HG02840 (cell line): ENCODE measurements at regions not wholly inside any gene's neighbourhood (a gene's known extent, or its start where the extent isn't known, plus 50 kb on each side); places are given as distances from the start of the nearest gene placed in this dataset.

Source experiments
- ATAC-seq: cut with Tn5 transposase; IDR thresholded peaks from one replicate; pipeline ENCODE4 v1.9.1; 2021; ENCODE audit warnings: mild to moderate bottlenecking, moderate library complexity, moderate number of reproducible peaks; ENCODE audit not compliant: unreplicated experiment, low FRiP score

- ATAC-seq = no peak
Observed at GRCh38 chr13:73696271-73696670, 437.9 kb downstream of the KLF12 start.

DNA sequence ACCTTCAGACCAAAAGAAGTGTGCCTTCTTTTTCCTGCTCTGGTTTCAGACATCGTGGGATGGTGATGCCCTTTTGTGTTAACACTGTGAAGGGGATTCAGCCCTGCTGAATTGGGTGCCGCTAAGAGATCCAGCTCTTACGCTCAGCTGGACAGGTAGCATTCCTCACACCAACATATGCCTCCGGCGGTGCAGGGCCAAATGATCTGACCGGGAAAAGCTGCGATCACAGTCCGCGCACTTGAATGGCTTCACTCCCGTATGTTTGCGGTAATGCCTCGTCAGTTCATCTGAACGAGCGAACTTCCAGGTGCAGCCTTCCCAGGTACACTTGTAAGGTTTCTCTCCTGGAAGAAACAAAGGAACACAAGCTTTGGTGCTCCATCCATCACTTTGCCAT, 438.9 kb downstream of the KLF12 start:
- no peak for ATAC-seq

- ATAC-seq = no peak
Observed at GRCh38 chr13:73693215-73693614, 441.0 kb downstream of the KLF12 start.

GRCh38 chr13:73691891-73692290, 442.3 kb downstream of the KLF12 start:
- no peak for ATAC-seq

DNA sequence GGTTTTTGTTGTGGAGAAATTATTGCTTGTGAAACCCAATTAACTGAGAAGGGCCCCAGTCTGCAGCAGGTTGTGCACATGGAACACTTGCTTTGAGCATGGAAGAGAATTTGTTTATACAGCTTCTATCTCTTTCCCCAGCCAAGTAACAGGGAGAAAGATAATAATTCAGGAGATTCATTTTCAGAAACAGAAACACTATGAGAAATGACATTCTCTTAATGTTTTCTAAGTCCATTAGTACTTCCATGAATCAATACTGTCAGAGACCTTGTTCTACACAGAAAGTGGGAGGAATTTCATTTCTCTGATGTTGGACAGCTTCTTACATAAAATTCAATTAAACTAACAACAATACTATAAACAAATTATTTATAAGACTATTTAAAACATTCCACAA, 446.3 kb downstream of the KLF12 start:
- ATAC-seq = no peak

DNA sequence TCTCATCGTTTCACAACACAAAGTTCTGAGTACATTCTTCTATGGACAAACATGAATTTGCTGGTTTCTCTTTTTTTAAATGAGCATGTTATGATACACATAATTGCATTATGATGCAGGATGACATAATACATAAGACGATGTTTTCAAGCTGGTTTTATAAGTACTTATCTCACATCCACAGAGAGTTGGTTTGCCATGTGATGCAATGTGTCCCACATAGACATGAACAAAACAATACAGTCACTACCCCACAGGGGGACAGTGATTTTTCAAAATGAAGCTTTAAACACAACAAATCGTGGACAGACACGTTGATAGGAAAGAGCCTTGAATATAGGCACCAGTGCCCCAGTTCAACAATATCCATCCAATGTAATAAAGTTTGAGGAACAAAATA, 447.1 kb downstream of the KLF12 start:
- no peak for ATAC-seq

GRCh38 chr13:73684750-73685149, 449.5 kb downstream of the KLF12 start:
- no peak for ATAC-seq

- ATAC-seq = no peak
Observed at GRCh38 chr13:73684286-73684685, 449.9 kb downstream of the KLF12 start.

GRCh38 chr13:73683746-73684145, 450.5 kb downstream of the KLF12 start:
- ATAC-seq = no peak

DNA sequence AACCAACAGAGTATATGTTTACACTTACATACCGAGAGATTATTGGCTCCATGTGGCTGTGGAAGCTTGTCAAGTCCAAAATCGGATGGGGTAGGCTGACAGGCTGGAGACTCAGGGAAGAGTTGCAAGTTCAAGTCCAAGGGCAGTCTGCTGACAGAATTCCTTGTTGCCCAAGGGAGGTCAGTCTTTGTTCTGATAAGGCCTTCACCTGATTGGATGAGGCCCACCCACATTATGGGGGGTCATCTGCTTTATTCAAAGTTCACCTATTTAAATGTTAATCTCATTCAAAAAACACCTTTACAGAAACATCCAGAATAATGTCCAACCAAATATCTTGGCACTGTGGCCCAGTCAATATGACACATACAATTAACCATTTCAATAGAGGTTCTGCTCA, 452.4 kb downstream of the KLF12 start:
- ATAC-seq = no peak

DNA sequence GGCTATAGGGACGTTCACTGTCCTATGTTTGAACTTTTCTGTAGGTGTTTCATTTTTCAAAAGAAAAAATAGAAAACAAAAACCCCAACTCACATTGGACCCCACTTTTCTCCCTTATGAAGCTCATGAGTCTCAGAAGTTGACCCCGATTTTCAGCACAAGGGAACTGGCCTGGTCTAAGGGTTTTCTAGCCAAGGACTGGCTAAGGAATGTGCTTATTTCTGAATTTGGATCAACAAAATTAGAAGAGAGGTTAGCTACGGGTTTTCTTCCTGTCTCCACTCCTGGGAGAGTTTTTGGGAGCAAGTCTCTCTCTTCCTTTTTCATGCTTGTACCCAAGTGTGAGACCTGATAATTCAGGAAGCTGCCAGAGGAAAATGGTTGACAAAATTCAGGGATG, 453.2 kb downstream of the KLF12 start:
- ATAC-seq = no peak

DNA sequence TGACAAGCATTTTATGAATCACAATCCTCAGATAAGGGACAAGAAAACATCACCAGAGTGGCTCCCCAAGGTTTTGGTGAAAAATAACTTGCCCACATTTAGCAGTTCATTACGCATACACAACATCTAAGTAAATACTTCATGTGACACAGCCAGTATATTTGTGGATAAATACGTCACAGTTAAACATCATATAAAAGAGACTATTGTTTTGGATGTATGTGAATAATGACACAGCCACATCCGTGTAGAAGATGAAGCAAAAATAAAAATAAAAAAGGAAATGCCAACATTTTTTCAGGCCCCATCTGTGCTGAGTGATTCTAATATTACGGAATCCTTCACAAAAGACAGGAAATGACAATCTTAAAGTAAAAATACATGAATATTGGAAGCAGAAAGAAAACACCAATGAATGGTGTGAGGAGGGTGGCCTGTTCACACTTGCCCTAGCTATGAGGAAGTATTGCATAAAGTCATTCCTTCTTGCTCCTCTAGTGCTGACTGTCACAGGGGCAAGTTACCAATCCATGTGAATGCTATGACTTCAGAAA, 457.1 kb downstream of the KLF12 start:
- no peak for ATAC-seq

- no peak for ATAC-seq
Observed at GRCh38 chr13:73676550-73677047, 457.6 kb downstream of the KLF12 start.

DNA sequence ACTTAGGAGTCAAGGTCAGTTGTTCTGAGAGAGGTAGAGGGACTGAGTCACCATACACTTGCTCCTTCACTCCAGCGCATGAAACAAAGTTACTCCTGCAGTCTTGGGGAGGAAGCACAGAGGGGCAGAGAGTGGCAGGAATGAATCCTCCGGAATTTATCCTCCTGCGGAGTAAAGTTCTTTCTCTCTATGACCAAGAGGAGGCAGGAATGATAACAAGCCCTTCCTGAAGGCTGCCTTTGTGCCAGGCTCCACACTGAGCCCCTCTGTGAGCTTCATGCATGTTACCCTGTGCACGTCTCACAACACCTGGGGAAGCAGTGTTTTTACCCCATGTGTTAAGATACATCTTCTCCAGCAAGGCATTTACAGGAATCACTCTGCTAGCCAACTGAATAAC, 458.4 kb downstream of the KLF12 start:
- ATAC-seq = no peak

DNA sequence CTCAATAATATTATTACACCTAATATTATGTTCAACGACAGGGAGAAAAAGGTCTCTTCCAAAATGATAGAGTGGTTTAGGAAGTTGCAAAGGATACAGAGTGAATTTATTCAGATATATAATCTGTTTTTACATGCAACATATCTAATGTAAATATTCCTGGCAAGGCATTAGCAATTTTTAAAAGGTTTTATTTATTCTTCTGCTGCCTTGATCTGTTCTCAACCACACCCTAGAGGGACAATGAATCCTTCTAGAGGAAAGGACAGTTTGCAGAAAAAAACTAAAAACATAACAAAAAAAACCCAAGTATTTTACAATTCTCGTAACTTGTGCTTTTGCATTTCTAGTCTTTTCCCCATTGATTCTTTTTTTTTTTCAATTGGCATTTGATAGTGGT, 459.6 kb downstream of the KLF12 start:
- ATAC-seq = no peak

DNA sequence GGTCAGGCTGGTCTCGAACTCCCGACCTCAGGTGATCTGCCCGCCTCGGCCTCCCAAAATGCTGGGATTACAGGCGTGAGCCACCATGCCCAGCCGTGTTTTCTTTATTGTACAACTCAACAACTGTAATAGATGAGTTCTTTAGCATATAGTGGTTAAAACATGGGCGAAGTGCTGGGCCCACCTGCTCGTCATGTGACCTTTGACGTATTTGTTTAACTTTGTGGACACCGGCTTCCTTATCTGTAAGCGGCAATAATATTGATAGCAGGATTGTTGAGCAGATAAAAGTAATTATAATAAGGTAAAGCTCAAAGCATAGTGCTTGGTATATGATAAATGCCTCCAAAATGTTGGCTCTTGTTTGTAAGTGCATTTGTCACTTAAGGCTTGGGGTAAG, 460.3 kb downstream of the KLF12 start:
- ATAC-seq = no peak

DNA sequence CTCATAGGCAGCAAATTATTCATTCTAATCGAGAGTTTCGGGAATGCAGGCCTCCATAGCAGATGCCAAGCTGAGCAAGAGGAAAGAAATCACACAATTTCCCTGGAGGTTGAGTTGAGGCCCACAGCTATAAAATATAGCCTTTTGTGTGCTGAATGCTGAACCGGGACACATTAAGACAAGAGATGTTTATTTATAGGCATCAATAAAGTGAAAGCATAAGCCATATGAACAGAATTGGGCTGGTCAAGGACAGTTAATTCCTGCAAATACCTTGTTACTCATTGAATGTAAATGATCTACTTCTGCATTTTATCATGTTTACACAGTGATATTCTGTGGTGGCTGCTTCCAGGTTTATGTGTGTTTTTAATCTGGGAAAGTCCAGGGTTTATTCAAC, 461.7 kb downstream of the KLF12 start:
- ATAC-seq = no peak

DNA sequence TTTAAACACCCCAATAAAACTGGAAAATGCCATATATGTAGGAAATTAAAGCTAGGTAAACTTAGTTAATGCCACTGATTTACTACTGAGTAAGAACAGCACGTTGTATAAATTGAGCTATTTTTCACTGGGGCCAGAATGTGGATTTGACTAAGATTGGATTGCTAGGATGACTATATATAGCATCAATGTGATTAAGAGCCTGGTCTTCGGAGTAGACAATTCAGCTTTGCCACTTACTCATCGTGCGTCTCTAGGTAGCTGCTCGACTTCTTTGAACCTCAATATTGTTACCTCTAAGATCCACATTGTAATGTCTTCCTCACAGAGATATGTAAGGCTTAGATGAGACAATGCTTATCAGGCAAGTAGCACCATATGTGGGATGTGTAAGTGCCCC, 462.5 kb downstream of the KLF12 start:
- ATAC-seq = no peak

DNA sequence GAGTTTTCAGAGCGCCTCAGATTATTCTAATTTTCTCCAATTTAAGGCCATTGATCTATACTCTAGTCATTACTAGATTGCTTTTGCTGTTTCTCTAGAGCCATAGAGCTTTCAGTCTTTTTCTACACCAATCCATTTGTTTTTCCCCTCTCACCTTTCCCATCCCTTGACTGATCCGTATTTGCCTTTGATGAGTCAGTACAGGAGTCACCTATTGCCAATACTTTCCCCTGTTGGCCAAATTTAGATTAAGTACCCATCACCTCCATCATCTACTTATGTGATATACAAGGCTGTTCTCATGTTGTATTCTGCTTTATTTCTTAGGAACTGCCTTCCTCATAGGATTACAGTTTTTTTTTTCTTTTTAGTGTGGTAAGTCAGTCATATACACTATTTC, 463.2 kb downstream of the KLF12 start:
- no peak for ATAC-seq

DNA sequence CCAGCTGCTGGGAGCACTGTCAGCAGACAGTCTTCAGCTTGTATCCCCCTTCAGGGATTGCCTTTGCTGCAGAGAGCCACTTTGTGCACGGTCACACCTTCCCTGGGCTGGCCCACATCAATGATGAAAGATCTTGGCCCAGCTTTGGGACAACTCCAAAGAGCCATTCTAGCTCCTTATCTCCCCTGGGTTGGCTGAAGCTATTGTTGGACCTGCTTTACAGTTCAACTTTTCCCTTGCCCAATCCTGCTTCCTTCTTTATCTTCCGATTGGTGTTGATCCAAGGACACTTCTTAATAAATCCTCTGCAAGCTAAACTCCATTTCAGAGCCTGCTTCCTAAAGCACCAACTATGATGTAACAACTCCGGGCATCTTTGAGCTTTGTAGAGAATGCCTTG, 466.4 kb downstream of the KLF12 start:
- ATAC-seq = no peak

DNA sequence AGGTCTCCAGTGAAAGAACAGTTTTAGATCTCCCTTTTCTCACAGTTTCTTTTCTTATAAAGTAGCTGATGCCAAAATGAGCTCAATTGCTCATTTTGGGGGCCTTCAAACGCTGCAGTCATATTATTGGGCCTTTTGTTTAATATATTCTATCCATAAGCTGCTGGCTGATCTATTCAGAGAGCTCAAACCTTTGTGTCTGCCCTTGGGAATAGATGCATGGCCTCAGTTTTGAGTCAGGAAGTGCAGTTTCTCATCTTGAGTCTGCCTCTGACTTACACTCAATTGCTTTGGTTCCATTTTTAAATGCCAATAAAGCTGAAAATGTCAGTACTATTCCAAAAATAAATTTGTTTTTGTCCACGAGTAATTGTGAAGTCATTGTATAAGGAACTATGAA, 468.9 kb downstream of the KLF12 start:
- no peak for ATAC-seq

DNA sequence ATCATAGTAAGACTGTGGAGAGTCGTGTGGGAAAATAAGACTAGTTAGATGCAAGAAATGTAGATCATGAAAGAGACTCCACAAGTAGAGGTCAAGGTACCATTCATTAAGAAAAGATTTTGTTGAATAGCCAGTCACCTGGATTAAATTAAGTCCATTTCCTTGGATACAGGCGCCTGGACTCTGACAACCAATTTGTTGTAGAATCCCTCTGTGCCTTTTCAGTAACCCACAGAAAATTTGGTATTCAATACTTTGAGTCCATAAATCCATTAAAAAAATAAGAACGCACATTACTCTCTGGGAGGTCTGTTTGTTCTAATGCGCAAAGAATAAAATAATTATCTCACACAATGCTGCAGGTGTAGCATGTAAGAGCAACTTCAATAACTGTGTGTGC, 469.4 kb downstream of the KLF12 start:
- no peak for ATAC-seq

- no peak for ATAC-seq
Observed at GRCh38 chr13:73662833-73663232, 471.4 kb downstream of the KLF12 start.
